GDM1 (cell line): ENCODE measurements at regions not wholly inside any gene's neighbourhood (a gene's known extent, or its start where the extent isn't known, plus 50 kb on each side); places are given as distances from the start of the nearest gene placed in this dataset.
"Not testable (repeated sequence)": the region's sequence is repeated elsewhere in the genome, so short reads cannot be mapped to it uniquely, and the experiment has no call there.

Source experiments
- DNase-seq: peaks from one replicate; lab custom pipeline; 2025; lab: John Stamatoyannopoulos, UW

- no peak for DNase-seq
Measured at GRCh38 chr14:86363576-86363975, 833.6 kb downstream of the FLRT2 start.

- no peak for DNase-seq
Measured at GRCh38 chr14:86363047-86363446, 833.1 kb downstream of the FLRT2 start.

- no peak for DNase-seq
Measured at GRCh38 chr14:86357876-86358275, 827.9 kb downstream of the FLRT2 start.

GRCh38 chr14:86357119-86357518, 827.2 kb downstream of the FLRT2 start:
- DNase-seq: no peak

GRCh38 chr14:86346818-86347384, 817.0 kb downstream of the FLRT2 start:
- DNase-seq: no peak

GRCh38 chr14:86334355-86334754, 804.4 kb downstream of the FLRT2 start:
- no peak for DNase-seq

- DNase-seq: no peak
Measured at GRCh38 chr14:86333493-86333892, 803.5 kb downstream of the FLRT2 start.

- no peak for DNase-seq
Measured at GRCh38 chr14:86331341-86331740, 801.4 kb downstream of the FLRT2 start.

- DNase-seq: no peak
Measured at GRCh38 chr14:86321151-86321550, 791.2 kb downstream of the FLRT2 start.

- not testable (repeated sequence) for DNase-seq
Measured at GRCh38 chr14:86312154-86312665, 782.3 kb downstream of the FLRT2 start.

GRCh38 chr14:86311151-86311550, 781.2 kb downstream of the FLRT2 start:
- DNase-seq: no peak

GRCh38 chr14:86310611-86311010, 780.7 kb downstream of the FLRT2 start:
- no peak for DNase-seq

- no peak for DNase-seq
Measured at GRCh38 chr14:86310148-86310547, 780.2 kb downstream of the FLRT2 start.

- no peak for DNase-seq
Measured at GRCh38 chr14:86305058-86305457, 775.1 kb downstream of the FLRT2 start.

GRCh38 chr14:86299994-86300393, 770.0 kb downstream of the FLRT2 start:
- no peak for DNase-seq

- no peak for DNase-seq
Measured at GRCh38 chr14:86296173-86296572, 766.2 kb downstream of the FLRT2 start.

- DNase-seq: no peak
Measured at GRCh38 chr14:86288336-86288735, 758.4 kb downstream of the FLRT2 start.

GRCh38 chr14:86279405-86279804, 749.5 kb downstream of the FLRT2 start:
- no peak for DNase-seq

GRCh38 chr14:86257973-86258372, 728.0 kb downstream of the FLRT2 start:
- no peak for DNase-seq

GRCh38 chr14:86243158-86243557, 713.2 kb downstream of the FLRT2 start:
- no peak for DNase-seq

GRCh38 chr14:86237733-86238132, 707.8 kb downstream of the FLRT2 start:
- DNase-seq: no peak

- no peak for DNase-seq
Measured at GRCh38 chr14:86221755-86222154, 691.8 kb downstream of the FLRT2 start.

GRCh38 chr14:86221000-86221399, 691.1 kb downstream of the FLRT2 start:
- DNase-seq: no peak

- no peak for DNase-seq
Measured at GRCh38 chr14:86217523-86217922, 687.6 kb downstream of the FLRT2 start.
